ENCODE measurements at regions not wholly inside any gene's neighbourhood (a gene's known extent, or its start where the extent isn't known, plus 50 kb on each side); places are given as distances from the start of the nearest gene placed in this dataset.

GRCh38 chr9:104227108-104227507, 133.0 kb downstream of the SMC2 start:
- TF ChIP-seq CTCF (IDR thresholded peaks at IDR 0.05; ENCODE audit: poor library complexity) (no peak), EZH2 (IDR thresholded peaks at IDR 0.05; ENCODE audit: borderline replicate concordance) (no peak)

Measured in hepatocyte (in vitro differentiated cells).